H7 (cell line): ENCODE measurements at regions not wholly inside any gene's neighbourhood (a gene's known extent, or its start where the extent isn't known, plus 50 kb on each side); places are given as distances from the start of the nearest gene placed in this dataset.
A peak's percentile ranks its signal among the peaks of the same experiment; 100 is the strongest.

ENCODE experiments used
- DNase-seq: peaks from one replicate; pipeline ENCODE4 v3.0.0; 2012
- H3K27me3 ChIP-seq: 2 replicates; pipeline ENCODE4 v1.6.0; 2011; ENCODE audit warnings: mild to moderate bottlenecking, low read length; ENCODE audit not compliant: control insufficient read depth, insufficient read depth
- H3K36me3 ChIP-seq: replicated peaks from 2 replicates; pipeline ENCODE4 v1.5.1; 2011; ENCODE audit warnings: low read length; ENCODE audit not compliant: control insufficient read depth, insufficient read depth
- H3K4me3 ChIP-seq: 2 replicates; pipeline ENCODE4 v1.5.1; 2011; ENCODE audit warnings: low read depth, mild to moderate bottlenecking, control low read depth, low read length, moderate library complexity; ENCODE audit not compliant: insufficient read depth

DNA sequence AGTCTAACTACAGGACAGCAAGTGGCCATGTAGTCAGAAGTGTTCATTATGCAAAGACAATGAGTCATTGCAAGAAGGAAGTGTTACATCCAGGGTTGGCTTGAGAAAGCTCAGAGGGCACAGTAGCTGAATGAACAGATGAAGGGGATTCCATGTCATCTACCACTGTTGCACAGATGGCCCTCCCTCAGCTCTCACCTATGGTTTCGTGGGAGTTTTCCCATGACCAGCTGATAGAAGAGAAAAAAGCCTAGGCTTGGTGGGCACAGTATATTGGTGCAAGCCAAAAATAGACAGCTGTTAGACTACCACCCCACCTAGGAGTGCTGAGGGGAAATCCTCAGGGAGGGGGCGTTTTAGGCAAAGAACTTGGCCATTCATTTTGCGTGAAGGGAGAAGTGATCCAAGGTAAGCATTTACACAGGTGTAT lies 217.0 kb downstream of the DMRT2 start:
- Histone ChIP-seq H3K27me3 (no peaks in the 10 kb centered on the region), H3K36me3 (no peaks in the 10 kb centered on the region), H3K4me3 (no peak overlapping the region)
- DNase-seq: no peak

- no peak for DNase-seq
- Histone ChIP-seq H3K4me3 (no peak overlapping the region), H3K27me3 (no peaks in the 10 kb centered on the region), H3K36me3 (no peaks in the 10 kb centered on the region)
Observed at GRCh38 chr9:1267581-1267980, 217.4 kb downstream of the DMRT2 start.

- no peak for DNase-seq
- Histone ChIP-seq H3K4me3 (no peak overlapping the region), H3K27me3 (no peaks in the 10 kb centered on the region), H3K36me3 (no peaks in the 10 kb centered on the region)
Observed at GRCh38 chr9:1269533-1270315, 219.6 kb downstream of the DMRT2 start.

DNA sequence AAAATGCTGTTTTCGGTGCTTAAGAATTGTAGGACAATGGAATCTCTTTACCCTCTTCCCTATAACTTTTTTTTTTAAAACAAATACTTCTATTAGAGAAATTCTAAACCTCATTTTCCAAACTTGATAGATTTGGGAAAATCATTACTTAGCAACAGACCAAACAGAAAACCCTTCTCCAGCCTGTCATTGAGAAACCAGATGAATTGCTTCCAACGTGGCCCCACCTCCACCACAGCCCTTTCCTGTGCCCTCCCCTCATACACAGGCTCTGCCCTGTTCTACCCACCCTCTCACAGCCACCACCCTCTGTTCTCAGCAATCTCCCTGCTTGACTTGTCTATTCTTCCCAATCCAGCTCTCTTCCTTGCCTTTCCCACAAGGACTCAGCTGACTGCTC lies 221.2 kb downstream of the DMRT2 start:
- Histone ChIP-seq H3K36me3 (no peaks in the 10 kb centered on the region), H3K27me3 (no peaks in the 10 kb centered on the region), H3K4me3 (no peak overlapping the region)
- DNase-seq: no peak

DNA sequence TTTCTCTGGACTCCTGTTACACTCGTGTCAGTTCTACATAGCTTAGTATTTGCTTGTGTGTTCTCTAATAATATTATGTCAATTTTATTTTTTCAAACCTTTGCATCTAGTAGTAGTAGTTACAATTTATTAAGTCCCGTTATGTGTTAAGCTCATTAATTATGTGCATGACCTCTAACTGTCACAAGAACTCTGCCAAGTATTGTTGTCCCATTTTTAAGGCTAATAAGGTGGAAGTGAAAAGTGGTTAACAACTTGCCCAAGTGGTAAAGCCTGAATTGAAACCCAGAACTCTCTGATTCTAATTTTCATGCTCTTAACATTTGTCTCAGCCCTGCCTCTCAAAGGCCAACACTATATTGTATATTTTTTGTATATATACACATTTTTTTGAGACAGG lies 221.6 kb downstream of the DMRT2 start:
- Histone ChIP-seq H3K36me3 (no peaks in the 10 kb centered on the region), H3K4me3 (no peak overlapping the region), H3K27me3 (no peaks in the 10 kb centered on the region)
- DNase-seq: no peak

DNA sequence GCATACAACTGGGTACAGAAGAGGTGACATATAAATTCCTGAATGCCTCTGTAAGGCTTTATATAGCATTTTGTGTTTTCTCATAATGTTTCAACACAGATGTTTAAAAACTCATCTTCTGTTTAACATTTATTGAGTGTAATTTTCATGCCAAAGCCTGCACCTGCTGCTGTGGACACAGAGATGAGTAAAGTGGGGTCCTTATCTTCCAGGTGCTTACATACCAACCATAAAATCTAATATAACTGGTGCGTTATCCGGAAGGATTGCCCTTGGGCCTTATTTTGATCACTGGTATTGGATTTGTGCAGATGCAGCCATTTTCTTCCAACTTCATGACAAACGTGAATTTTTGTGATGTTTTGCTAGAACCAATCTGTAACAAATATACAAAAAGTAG lies 222.3 kb downstream of the DMRT2 start:
- no peaks in the 10 kb centered on the region for H3K36me3 ChIP-seq
- H3K4me3 ChIP-seq: no peak overlapping the region
- DNase-seq: no peak
- no peaks in the 10 kb centered on the region for H3K27me3 ChIP-seq

GRCh38 chr9:1273859-1274258 lies 223.7 kb downstream of the DMRT2 start:
- Histone ChIP-seq H3K4me3 (no peak overlapping the region), H3K27me3 (no peaks in the 10 kb centered on the region), H3K36me3 (no peaks in the 10 kb centered on the region)
- DNase-seq: peak; percentile 17

- DNase-seq: no peak
- Histone ChIP-seq H3K36me3 (no peaks in the 10 kb centered on the region), H3K27me3 (no peaks in the 10 kb centered on the region), H3K4me3 (no peak overlapping the region)
Observed at GRCh38 chr9:1274334-1274733, 224.2 kb downstream of the DMRT2 start.

DNA sequence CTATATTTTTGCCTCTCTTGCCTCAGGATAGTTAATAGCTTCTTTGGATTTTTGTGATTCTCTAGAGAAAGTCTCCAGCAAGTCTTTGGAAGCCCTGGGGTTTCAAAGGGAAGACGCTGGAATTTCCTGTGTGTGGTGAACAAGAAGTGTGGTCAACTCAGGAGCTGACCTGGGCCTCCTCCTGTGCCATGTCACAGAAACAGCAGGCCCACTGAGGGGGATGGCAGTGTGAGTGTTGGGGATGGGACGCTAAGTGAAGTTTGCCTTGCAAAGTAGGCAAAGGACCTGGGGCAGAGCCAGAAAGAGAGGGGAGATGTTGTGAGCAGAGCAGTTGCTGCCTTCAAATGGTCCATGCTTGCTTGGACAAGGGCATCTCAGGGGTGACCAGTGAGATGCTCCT lies 226.3 kb downstream of the DMRT2 start:
- DNase-seq: peak; percentile 14
- Histone ChIP-seq H3K36me3 (no peaks in the 10 kb centered on the region), H3K27me3 (no peaks in the 10 kb centered on the region), H3K4me3 (no peak overlapping the region)

- no peak for DNase-seq
- Histone ChIP-seq H3K36me3 (no peaks in the 10 kb centered on the region), H3K4me3 (no peak overlapping the region), H3K27me3 (no peaks in the 10 kb centered on the region)
Observed at GRCh38 chr9:1284727-1285126, 234.6 kb downstream of the DMRT2 start.

- no peak for DNase-seq
- H3K36me3 ChIP-seq: no peaks in the 10 kb centered on the region
- H3K4me3 ChIP-seq: no peak overlapping the region
- no peaks in the 10 kb centered on the region for H3K27me3 ChIP-seq
Observed at GRCh38 chr9:1285526-1285925, 235.4 kb downstream of the DMRT2 start.

DNA sequence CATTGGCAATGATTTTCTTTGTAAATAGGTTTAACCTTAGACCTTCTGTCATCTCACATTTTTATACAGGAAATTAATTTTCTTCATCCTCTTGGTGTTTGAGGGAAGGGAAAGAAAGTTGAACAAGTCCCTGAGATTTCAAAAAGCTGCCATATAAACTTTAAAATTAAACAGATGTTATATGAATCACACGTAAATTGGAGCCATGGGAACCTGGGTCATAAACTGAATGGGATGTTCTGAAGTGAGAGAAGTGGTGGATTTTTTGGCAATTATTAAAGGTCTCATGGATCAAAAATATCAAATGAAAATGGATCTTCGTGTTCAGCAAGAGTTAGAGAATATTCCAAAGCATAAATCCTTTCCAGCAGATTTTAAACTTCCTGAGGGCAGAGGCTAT lies 242.2 kb downstream of the DMRT2 start:
- Histone ChIP-seq H3K27me3 (no peaks in the 10 kb centered on the region), H3K4me3 (no peak overlapping the region), H3K36me3 (no peaks in the 10 kb centered on the region)
- no peak for DNase-seq

- H3K27me3 ChIP-seq: no peaks in the 10 kb centered on the region
- H3K4me3 ChIP-seq: no peak overlapping the region
- H3K36me3 ChIP-seq: no peaks in the 10 kb centered on the region
- DNase-seq: no peak
Observed at GRCh38 chr9:1294641-1295258, 244.6 kb downstream of the DMRT2 start.

- no peak for DNase-seq
Observed at GRCh38 chr9:1296331-1296730, 246.2 kb downstream of the DMRT2 start.

DNA sequence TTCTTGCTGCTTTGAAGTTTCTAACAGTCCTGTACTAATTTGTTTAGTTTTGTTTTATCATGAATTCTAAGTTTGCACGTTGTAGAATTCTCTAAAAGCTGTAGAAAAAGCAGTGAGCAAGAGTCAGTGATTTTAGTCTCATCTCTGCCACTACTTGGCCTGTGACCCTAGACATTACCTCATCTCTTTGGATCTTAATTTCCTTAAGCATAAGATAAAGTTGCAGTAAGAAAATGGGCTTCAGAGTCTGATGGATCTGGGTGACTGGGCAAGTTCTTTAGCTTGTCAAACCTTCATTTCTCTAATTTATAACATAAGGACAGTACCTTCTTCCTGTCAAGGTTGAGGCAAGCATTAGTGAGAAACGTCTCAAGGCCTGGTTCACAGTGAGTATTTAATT lies 247.9 kb downstream of the DMRT2 start:
- Histone ChIP-seq H3K36me3 (no peaks in the 10 kb centered on the region), H3K27me3 (no peaks in the 10 kb centered on the region), H3K4me3 (no peak overlapping the region)
- DNase-seq: no peak

More at GRCh38 chr9:1296331-1296730, 246.2 kb downstream of the DMRT2 start:
- Histone ChIP-seq H3K27me3 (no peaks in the 10 kb centered on the region), H3K36me3 (no peaks in the 10 kb centered on the region), H3K4me3 (no peak overlapping the region)
